Activated CD8-positive, alpha-beta T cell treated with anti-CD3 and anti-CD28 coated beads for 36 hours (primary cell): ENCODE measurements at regions not wholly inside any gene's neighbourhood (a gene's known extent, or its start where the extent isn't known, plus 50 kb on each side); places are given as distances from the start of the nearest gene placed in this dataset.

Experiments
- ATAC-seq: fragments of 200-7000 bp; cut with Tn5 transposase; one replicate; pipeline ENCODE4 v1.10.0; 2021; ENCODE audit warnings: mild to moderate bottlenecking, moderate library complexity
- CTCF ChIA-PET: fragments of 350-600 bp; sonication (Branson Sonifier 250); formaldehyde crosslinking; loops from one replicate; lab custom pipeline; 2021; ENCODE audit warnings: antibody characterized with exemption; lab: Charles Lee
- POLR2A ChIA-PET: fragments of 350-600 bp; sonication (Branson Sonifier 250); formaldehyde crosslinking; loops from one replicate; lab custom pipeline; 2021; ENCODE audit warnings: antibody characterized with exemption; lab: Charles Lee
- DNase-seq: peaks from one replicate; pipeline ENCODE4 v3.0.0-alpha.2; 2020
- H3K27ac Mint-ChIP-seq: one replicate; pipeline ENCODE4 v1.8.0; 2021; ENCODE audit warnings: mild to moderate bottlenecking, mixed read lengths
- H3K27me3 Mint-ChIP-seq: one replicate; pipeline ENCODE4 v1.8.0; 2021; ENCODE audit warnings: mixed read lengths
- H3K36me3 Mint-ChIP-seq: one replicate; pipeline ENCODE4 v1.8.0; 2021; ENCODE audit warnings: low read depth, mixed read lengths
- H3K4me1 Mint-ChIP-seq: one replicate; pipeline ENCODE4 v1.8.0; 2021; ENCODE audit warnings: low read depth, mixed read lengths
- H3K4me3 Mint-ChIP-seq: one replicate; pipeline ENCODE4 v1.8.0; 2021; ENCODE audit warnings: mild to moderate bottlenecking, moderate library complexity, mixed read lengths
- H3K9me3 Mint-ChIP-seq: one replicate; pipeline ENCODE4 v1.8.0; 2021; ENCODE audit warnings: mixed read lengths
- CTCF ChIP-seq: fragments of 200-600 bp; IDR thresholded peaks from one replicate; pipeline ENCODE4 v1.8.0; 2022; ENCODE audit warnings: antibody characterized with exemption, mild to moderate bottlenecking
- intact Hi-C: fragments of 100-400 bp; cut with micrococcal nuclease; formaldehyde crosslinking; loops from one replicate; pipeline ENCODE4 v1.10.0; 2022

GRCh38 chr7:113774182-113774807, 144.5 kb downstream of the PPP1R3A start:
- peak; percentile 60 for TF ChIP-seq CTCF
- CTCF ChIA-PET: interaction anchor here (0.8 to 1.4 kb wide), 4 partner anchors 13 to 28 kb away, joined by 3 to 4 read pairs (median 3); no protein-coding TSS in a partner anchor
- no peaks in the 10 kb centered on the region for H3K9me3 Mint-ChIP-seq
- ATAC-seq (no peak), DNase-seq (peak; percentile 12)
- H3K4me1 Mint-ChIP-seq: no peaks in the 10 kb centered on the region
- POLR2A ChIA-PET: no interaction called here
- intact Hi-C loops: no loop called here
- H3K27me3 Mint-ChIP-seq: peaks cover 1% of the 10 kb centered on the region
- H3K27ac Mint-ChIP-seq: no peak overlapping the region
- no peaks in the 10 kb centered on the region for H3K36me3 Mint-ChIP-seq
- no peak overlapping the region for H3K4me3 Mint-ChIP-seq

DNA sequence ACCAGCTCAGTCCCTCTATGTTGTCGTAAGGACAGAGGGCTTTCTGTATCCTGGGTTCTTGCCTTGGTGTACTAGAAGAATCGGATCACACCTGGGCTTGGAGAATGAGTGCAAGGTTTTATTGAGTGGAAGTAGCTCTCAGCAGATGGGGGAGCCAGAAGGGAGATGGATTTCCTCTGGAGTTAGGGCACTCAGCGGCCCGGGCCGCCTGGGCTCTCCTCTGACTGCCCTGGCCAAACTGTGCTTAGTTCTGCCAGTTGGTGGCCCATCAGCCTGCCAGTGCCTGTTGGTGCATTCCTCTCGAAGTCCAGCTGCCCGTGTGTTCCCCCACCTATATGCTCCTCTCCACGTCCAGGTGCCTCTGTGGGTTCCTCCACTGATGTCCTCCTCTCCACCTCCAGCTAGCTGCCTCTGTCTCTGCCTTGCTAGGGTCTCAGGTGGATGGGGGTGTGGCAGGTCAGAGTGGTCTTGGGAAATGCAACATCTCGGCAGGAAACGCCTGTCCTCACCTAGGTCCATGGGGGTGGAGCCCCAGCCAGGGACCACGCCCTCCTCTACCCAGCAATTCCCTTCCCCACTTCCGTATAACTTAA, 148.6 kb downstream of the PPP1R3A start:
- DNase-seq (no peak), ATAC-seq (no peak)
- Mint-ChIP-seq H3K9me3 (no peaks in the 10 kb centered on the region), H3K27ac (no peak overlapping the region), H3K36me3 (no peaks in the 10 kb centered on the region), H3K27me3 (peaks cover 1% of the 10 kb centered on the region), H3K4me1 (no peaks in the 10 kb centered on the region), H3K4me3 (no peak overlapping the region)
- ChIA-PET CTCF (no interaction called here), POLR2A (no interaction called here)
- intact Hi-C loops: no loop called here
- TF ChIP-seq CTCF: no peak

- no peak overlapping the region for H3K4me3 Mint-ChIP-seq
- POLR2A ChIA-PET: no interaction called here
- H3K36me3 Mint-ChIP-seq: no peaks in the 10 kb centered on the region
- ATAC-seq: no peak
- CTCF ChIA-PET: no interaction called here
- no peaks in the 10 kb centered on the region for H3K4me1 Mint-ChIP-seq
- no peaks in the 10 kb centered on the region for H3K27me3 Mint-ChIP-seq
- TF ChIP-seq CTCF: no peak
- no peaks in the 10 kb centered on the region for H3K9me3 Mint-ChIP-seq
- H3K27ac Mint-ChIP-seq: no peak overlapping the region
- no peak for DNase-seq
- intact Hi-C loops: no loop called here
Observed at GRCh38 chr7:113768387-113768786, 150.4 kb downstream of the PPP1R3A start.

GRCh38 chr7:113764401-113765035, 154.3 kb downstream of the PPP1R3A start:
- ChIA-PET POLR2A (no interaction called here), CTCF (no interaction called here)
- TF ChIP-seq CTCF: no peak
- no peak overlapping the region for H3K4me3 Mint-ChIP-seq
- intact Hi-C loops: no loop called here
- no peaks in the 10 kb centered on the region for H3K27me3 Mint-ChIP-seq
- ATAC-seq (no peak), DNase-seq (no peak)
- H3K4me1 Mint-ChIP-seq: no peaks in the 10 kb centered on the region
- no peaks in the 10 kb centered on the region for H3K36me3 Mint-ChIP-seq
- H3K9me3 Mint-ChIP-seq: no peaks in the 10 kb centered on the region
- no peak overlapping the region for H3K27ac Mint-ChIP-seq

DNA sequence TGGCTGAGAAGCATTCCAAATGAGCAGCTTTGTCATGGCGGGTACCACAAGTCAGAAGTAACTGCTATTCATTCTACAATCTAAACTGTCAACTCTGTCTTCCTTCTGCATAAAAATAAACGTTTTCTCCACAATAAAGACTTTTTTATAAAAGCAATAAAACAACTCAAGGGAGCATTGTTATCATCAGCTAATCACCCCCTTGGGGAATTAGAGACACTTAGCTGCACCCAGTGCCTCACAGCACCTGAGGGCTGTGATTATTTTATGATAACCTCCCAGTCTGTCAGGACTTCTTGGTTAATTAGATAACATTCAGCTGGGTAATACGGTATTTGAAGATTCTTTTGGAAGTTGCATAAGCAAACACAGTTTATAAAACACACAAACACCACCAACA, 155.6 kb downstream of the PPP1R3A start:
- no peak for ATAC-seq
- no peaks in the 10 kb centered on the region for H3K36me3 Mint-ChIP-seq

More for the DNA sequence above, 155.6 kb downstream of the PPP1R3A start:
- no peak for DNase-seq
- ChIA-PET CTCF (no interaction called here), POLR2A (no interaction called here)
- H3K4me3 Mint-ChIP-seq: no peak overlapping the region
- no peak overlapping the region for H3K27ac Mint-ChIP-seq
- no peaks in the 10 kb centered on the region for H3K9me3 Mint-ChIP-seq
- intact Hi-C loops: no loop called here
- no peaks in the 10 kb centered on the region for H3K4me1 Mint-ChIP-seq
- no peaks in the 10 kb centered on the region for H3K27me3 Mint-ChIP-seq
- TF ChIP-seq CTCF: no peak
